Mucosa of gallbladder (tissue), 1 donor: ENCODE measurements at regions not wholly inside any gene's neighbourhood (a gene's known extent, or its start where the extent isn't known, plus 50 kb on each side); places are given as distances from the start of the nearest gene placed in this dataset.
"Not testable (repeated sequence)": the region's sequence is repeated elsewhere in the genome, so short reads cannot be mapped to it uniquely, and the experiment has no call there.

Experiments used
- DNase-seq: peaks from one replicate; pipeline ENCODE4 v3.0.0-alpha.2; 2020; ENCODE audit warnings: low spot score
- donor health status: DM: no; HTN: no; CAD: no.

DNA sequence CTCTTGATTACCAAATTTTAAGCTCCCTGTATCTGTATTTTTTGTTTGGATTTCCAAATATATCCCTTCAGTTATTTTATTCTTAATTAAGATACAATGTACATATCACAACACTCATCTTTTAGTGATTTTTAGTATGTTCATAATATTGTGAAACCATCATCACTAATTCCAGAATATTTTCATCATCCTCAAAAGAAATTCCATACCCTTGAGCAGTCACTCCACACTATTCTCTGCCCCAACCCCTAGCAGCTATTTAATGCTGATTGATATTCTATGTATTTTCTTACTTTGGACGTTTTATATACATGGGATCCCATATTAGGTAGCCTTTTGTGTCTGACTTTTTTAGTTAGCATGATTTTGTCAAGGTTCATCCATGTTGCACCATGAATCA is 127.4 kb upstream of the SLC8A1 start:
- no peak for DNase-seq

DNA sequence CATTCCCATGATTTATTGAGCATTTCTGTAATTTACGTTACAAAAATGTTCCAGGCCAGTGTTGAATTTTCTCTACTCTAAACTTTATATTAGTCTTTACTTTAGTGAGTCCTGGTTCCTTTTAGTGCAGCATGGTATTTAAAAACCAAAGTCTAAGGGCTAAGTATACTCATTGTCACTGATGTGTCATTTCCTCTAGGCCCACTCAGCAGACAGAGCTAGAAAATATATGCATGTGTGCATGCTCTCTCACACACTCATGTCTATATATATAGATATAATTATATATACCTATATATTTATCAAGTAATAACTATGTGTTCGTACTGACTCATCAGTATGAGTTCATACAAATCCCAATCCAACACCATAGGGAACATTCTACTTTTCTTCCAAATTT is 132.5 kb upstream of the SLC8A1 start:
- no peak for DNase-seq

DNA sequence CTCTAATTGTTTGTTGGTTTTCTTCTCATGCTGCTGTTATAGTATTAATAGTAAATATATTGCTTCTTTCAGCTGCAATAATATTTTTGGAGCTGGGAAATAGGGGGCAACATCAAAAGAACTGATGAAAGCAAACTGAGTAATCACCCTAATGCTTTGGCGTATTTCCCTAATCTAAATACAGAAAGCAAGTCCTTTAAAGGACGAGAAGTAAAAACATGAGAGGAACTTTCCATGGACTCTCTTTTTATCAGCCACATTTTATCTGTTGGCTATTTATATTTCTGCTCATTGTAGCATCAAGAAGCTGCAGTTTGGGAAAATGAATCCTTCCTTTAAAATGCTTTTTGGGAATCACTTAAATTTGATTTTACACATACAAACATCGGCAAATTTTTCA is 139.9 kb upstream of the SLC8A1 start:
- no peak for DNase-seq

DNA sequence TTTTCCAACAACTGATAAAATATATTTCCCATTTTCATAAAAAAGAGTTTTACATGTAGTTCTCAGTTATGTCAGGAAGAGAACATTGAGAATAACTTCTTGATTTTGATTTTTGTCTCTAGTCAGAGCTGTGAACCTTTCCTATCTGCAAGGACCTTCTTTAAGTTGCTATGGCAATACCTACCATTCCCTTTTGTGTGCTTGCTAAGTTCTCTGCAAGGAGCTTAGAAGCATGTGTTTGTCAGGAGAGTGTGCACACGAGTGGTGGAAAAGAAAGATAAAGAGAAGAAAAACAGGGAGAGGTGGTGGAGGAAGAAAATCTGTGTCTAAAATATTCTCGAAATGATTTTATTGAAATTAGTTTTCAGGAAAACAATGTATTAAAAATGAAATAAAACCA is 140.3 kb upstream of the SLC8A1 start:
- DNase-seq, result no peak

DNA sequence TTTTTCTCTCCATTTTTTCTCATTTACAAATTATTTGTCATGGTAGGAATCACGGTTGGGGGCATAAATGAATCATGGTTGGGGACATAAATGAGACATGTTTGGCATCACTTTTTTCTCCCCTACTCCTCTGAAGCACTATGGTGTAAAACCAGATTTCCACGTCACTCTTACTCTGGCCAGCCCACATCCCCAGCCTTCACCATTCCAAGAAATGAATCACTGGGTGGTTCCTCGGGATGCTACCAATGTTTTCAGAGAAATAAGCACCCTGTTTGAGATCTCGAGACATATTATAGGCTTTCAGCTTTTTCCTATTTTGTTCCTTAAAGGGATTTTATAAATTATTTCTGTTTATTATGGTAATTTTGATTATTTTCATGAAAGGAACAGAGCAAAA is 155.0 kb upstream of the SLC8A1 start:
- DNase-seq, result no peak

DNA sequence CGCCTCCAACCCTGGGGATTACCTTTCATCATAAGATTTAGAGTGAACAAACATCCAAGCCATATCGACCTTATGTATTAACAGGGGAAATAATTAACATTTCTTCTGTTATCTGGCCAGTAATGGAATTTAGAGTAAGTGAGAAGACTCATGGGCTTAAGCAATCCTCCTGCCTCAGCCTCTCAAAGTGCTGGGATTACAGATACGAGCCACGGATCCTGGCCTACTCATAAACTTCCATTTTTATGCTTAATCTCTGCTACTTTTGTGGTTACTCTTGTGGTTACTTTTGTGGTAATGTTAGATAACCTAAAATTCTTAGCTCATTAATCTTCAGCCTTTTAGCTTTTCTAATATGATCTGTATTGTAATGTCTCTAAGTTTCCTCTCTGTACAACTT is 159.3 kb upstream of the SLC8A1 start:
- no peak for DNase-seq

DNA sequence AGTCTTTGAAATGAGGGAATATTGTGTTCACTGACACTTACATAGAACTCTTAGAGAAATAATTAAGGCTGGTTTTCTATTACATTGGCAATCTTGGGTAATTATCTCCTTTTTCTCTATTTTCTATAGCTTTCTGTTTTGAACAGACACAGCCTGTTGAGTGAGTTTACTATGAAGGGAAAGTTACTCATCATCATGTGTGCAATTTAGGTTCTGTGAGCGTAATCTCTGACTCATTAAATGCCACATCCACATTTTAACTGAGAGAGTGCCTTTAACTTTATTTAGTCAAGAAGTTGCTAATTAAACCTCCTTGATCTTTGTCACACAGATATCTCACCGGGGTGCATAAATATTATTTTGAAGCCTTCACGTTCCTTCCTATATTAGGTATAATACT is 174.0 kb upstream of the SLC8A1 start:
- DNase-seq, result no peak

DNA sequence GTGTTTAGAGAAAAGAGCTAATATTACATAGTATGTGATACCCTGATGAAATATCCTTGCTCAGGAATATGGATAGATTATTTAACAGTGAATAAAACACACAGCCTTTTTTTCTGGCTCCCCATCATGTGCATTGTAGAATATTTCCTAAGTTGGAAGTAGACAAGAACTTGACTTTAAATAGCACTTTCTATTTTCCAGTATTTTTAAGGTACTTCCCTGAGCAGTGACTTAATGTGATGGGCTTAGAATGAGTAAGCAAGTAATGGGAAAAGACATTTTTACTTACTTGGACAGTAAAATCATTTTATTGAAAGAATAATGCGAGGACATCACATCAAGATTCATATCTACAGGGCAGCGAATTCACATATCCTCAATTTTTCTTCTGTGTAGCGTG is 176.7 kb upstream of the SLC8A1 start:
- DNase-seq, result no peak

DNA sequence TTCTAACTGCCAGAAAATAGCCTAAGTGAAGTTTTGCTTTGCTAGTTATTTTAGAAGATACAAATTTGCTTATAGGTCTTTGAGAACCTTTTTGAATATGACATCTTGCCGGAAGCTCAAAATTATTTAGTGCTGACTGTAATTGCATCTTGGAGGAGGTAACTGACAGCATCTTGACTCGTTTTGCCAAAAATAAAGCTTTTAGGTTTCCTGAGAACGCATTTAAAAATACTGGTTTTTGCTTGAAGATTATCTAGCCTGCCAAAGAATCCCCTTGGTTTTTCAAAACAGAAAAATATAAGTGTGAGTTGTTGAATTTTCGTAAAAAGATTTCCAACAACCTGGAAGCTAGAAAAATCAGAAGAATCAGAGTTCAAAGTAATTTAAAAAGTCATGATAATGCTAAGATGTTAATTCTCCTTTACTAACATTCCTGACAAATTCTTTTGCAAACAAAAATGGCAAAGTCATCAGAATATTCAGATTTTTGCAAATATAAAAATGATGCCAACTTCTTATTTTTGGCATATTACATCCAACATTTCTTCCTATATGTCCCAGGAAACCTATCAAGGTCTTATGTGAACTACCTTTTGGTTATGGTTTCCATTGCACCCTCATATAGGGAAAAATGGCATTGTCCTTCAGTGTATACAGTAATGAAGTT is 178.0 kb upstream of the SLC8A1 start:
- DNase-seq, result no peak

DNA sequence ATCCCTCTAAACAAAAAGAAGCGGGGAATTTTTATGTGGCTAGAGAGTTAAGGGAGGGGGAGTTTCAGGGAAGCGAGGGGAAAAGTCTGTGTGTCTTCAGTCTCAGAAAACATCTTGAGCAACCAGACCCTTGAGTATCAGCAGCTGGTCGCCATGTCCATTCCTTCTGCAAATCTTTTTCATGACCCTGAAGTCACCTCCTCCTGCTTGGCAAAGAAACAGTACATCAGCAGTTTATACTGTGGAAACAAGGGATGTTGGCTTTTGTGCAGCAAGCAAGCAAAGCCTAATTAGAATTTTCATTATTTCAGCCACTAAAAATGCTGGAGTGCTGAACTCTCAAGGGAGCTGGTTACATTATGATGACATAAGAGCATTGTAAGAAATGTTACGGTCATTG is 187.4 kb upstream of the SLC8A1 start:
- DNase-seq, result no peak

DNA sequence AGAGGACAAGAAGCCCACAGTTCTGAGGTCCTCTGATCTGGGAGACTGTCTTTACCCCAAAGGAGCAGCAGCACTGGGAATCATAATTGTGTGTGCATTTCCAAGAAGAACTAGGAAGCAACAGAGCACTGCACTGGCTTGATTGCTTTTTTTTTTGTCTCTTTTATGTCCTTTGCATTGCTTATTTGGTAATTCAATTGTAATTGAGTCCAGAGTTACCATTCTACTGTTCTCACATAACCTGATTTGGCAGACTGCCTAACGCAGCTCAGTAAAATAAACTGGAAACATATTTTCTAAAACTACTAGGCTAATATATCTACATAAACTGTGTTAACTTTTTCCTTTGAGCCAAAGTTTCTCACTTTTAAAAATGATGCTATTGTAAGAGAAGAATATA is 190.3 kb upstream of the SLC8A1 start:
- no peak for DNase-seq

DNA sequence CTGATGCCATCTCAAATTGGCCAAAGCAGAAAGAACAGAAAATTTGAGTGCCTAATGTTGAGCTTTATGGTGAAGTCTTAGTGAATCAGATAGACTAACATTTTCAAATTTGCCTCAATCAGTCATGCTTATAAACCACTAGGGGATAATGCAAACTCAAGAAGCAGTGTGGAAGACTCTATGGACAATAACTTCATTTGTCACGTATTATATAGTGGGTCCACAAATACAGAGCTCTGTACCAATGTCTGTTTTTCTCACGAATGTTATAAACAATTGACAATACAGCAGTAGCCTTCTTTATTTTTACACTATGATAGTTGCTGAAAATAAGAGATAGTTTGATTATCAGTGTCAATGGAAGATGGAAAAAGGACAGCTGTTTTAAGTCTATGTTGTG is 190.8 kb upstream of the SLC8A1 start:
- no peak for DNase-seq

DNA sequence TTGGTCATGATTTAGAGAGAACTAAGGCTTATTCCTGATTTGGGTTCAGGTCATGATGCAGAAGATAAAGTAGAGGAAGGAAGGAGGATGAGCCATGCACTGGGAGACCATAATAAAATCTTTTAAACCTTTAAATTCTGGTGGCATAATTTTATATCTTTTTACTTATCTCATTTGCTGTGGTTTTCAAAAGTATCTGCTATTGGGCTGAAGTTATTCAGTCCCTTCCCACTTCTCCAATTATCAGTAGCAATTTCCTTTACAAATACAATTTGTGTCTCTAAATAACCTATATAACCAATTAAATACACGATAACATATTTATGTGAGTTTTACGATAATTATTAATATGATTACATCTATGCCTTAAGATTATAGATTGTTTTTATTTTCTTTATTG is 194.8 kb upstream of the SLC8A1 start:
- DNase-seq, result no peak

DNA sequence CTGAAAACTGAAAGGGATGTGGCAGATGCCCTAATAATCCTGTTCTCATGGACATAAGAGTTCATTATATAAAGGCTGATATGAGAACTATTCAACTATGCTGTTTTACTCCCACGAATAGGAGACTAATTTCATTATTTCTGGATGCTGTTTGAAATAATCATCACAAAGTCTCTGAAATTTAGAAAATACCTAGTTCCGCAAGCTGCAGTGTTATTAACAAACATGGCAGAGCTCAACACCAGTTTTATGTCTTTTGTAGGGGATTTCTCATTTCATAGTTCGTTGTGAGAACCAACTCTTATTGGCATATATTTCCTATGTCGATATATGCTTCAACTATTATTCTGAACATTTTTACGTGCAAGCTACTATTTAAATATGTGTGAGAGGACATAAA is 200.3 kb upstream of the SLC8A1 start:
- no peak for DNase-seq

DNA sequence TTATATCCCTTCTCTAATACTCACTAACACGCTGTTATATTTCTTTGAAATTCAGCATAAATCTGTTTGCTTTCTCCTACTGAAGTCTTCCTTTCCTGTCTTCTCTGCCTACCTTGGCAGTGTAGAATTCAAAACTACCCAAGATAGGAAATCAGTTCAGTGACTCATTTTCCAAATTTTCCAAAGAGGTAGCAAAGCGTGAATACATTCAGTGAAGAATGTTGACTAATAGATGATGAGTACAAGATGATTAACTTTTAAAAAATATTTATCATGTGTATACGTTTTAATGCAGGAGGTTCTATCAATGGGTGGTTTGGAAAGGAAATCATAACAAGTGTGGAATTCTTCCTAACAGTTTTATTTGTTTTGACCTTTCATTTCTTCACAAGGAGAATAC is 201.9 kb upstream of the SLC8A1 start:
- DNase-seq, result no peak

DNA sequence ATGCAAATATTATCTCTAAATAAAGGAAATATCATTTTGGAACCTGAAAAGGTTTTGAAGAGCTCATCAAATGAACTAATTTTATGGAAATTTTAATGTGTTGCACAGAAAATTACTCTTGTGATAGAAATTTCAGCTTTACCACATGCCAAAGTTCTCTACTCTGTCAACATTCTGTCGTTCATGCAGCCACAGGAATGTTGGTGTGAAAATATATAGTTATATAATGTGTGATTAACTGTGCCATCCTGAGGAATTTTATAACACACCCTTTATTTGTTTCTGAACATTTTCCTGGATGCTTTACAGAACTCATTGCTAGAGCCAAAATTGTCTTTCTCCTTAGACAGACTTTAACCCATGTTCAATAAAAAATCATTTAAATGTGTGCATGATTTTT is 202.5 kb upstream of the SLC8A1 start:
- no peak for DNase-seq

DNA sequence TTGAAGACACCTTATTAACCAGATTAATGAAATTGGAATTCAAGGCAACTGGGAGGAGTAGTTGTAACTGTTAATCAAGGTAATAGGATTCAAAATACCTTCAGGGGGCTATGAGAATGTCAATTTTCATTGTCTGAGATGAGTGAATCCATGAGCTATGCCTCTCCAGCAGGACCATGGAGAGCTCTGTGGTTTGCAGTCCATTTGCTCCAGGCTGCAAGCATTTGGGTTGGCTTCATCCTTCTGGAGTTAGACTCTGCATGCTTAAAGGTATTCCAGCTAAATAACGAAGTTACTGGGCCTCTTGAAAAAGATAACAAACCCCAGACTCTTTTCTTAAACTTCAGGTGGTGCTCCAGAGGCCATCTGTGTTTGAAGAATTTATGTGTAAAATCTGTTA is 207.1 kb upstream of the SLC8A1 start:
- DNase-seq, result no peak

DNA sequence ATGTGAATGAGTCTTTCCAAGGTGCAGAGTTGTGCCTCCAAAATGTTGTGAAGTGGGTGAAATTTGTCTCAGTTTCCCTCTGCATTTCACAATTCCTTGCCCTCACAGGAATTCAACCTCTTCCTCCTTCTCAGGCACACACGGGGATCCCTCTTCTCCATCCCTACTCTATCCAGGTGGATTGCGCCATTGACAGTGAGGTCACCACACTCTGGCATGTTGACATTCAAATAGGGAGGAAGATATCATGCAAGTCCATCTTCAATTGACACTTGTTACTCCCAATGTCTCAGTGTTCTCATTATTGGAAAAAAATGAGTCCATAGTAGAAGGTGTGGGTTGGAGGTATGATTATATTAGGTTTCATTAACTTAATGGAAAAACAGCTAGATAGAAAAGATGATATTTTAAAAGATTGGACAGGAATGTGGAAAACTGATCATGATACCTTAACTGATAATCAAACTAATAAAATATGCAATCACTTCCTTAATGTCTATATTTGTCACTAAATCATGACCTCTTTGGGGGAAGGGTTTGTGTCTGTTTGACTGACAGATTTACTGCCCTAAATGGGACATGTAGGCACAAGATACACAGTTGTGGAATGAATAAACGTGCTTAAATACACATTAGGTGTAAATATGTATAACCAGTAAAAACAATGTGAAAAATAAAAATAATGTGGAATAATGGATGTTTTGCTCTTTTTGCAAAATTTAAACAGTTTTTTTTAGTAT is 213.8 kb upstream of the SLC8A1 start:
- no peak for DNase-seq

DNA sequence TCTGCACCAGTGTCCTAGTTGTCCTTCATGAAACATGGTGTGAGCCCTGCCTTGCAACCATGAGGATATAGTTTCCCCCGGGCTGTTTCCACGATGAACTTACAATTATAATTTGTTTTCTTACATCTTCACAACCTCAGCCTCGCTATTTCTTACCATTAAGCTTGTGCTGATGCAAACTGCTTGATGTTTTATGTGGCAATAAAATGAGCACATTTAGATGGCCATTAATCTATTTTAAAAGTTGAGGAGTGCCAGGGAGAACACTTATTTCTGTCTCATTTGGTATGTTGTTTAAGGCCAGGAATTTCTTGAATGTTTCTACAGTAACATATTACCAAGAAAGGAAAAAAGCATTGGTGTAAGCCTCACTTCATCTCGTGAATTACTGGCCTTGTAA is 214.5 kb upstream of the SLC8A1 start:
- DNase-seq, result no peak

DNA sequence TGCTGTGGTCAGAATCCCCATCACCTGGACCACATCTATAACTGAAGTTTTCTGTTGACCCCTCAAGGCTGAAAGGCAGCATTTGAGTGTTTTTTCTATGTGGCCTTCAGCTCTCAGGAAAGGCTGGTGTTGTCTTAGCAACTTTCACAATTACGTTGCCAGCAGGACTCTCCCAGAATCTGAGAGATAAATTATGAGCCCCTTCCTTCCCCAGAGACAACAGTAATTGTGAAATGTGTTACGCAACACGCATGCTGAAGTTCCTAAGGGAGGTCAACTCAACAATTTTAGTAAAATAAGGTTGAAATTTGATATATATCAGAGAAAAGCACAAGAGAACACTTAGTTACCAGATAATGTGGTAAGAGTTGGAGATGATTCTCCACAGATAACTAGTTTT is 216.5 kb upstream of the SLC8A1 start:
- no peak for DNase-seq

DNA sequence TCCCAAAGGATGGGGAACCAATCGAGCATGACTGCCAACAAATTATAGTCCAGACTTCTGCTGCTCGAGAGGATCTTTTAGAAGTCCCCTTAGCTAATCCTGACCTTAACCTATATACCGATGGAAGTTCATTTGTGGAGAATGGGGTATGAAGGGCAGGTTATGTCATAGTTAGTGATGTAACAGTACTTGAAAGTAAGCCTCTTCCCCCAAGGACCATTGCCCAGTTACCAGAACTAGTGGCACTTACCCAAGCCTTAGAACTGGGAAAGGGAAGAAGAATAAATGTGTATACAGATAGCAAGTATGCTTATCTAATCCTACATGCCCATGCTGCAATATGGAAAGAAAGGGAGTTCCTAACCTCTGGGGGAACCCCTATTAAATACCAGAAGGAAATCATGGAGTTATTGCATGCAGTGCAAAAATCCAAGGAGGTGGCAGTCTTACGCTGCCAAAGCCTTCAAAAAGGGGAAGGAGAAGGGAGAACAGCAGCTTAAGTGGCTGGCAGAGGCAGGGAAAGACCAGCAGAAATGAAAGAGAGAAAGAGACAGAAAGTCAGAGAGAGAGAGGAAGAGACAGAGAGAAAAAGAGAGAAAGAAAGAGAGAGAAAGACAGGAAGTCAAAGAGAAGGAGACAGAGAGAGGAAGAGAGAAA is 224.4 kb upstream of the SLC8A1 start:
- DNase-seq, result not testable (repeated sequence)

DNA sequence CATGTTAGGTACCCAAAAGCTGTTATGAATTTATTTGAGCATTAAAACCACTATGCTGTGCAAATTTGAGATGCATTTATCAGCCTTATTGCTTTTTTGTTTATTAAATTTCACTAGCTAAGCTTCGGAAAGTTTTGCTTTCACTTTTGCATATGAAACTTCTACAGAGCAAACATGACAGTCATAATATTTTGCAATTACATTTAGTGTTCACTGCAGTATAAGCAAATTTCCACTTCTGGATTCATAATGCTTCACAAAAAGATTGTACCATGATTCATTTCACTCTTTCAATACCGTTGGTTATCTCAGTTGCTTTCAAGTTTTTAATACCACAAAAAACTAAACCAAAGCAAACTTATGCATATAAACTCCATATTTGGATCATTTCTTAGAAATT is 228.7 kb upstream of the SLC8A1 start:
- no peak for DNase-seq

DNA sequence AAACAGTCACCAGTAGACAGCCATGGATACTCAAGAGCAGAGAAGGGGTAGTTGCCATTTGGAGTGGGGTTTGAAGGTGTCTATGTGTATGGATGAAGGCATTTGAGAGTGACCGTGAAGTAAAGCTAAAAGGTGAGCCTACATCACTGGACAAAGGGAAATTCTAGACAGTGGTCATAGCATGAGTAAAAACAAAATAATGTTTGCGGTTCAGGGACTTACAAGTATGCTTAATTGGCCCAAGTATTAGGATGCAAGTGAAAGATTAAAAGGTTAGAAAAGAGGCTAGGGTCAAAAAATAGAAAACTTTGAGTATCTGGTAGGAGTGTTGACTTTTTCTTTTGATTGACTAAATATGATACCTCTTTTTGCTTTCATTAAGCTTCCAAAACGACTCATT is 238.1 kb upstream of the SLC8A1 start:
- no peak for DNase-seq
